CD4-positive, alpha-beta T cell treated with Interleukin-2 at 100 ng/mL for 4 hours (primary cell): ENCODE measurements at regions not wholly inside any gene's neighbourhood (a gene's known extent, or its start where the extent isn't known, plus 50 kb on each side); places are given as distances from the start of the nearest gene placed in this dataset.
"Not testable (repeated sequence)": the region's sequence is repeated elsewhere in the genome, so short reads cannot be mapped to it uniquely, and the experiment has no call there.

Source experiments
- DNase-seq: peaks from one replicate; pipeline ENCODE4 v3.0.0-alpha.2; 2020; ENCODE audit warnings: low spot score

GRCh38 chr13:106095919-106096318 lies 439.5 kb downstream of the EFNB2 start:
- no peak for DNase-seq

- no peak for DNase-seq
Observed at GRCh38 chr13:106095406-106095805, 440.1 kb downstream of the EFNB2 start.

GRCh38 chr13:106090001-106090400 lies 445.5 kb downstream of the EFNB2 start:
- no peak for DNase-seq

GRCh38 chr13:106089261-106089980 lies 446.0 kb downstream of the EFNB2 start:
- no peak for DNase-seq

GRCh38 chr13:106088085-106088484 lies 447.4 kb downstream of the EFNB2 start:
- no peak for DNase-seq

GRCh38 chr13:106087201-106087600 lies 448.3 kb downstream of the EFNB2 start:
- DNase-seq = no peak

GRCh38 chr13:106083620-106084350 lies 451.7 kb downstream of the EFNB2 start:
- no peak for DNase-seq

GRCh38 chr13:106081221-106081620 lies 454.2 kb downstream of the EFNB2 start:
- not testable (repeated sequence) for DNase-seq

- DNase-seq = no peak
Observed at GRCh38 chr13:106078191-106078590, 457.3 kb downstream of the EFNB2 start.

GRCh38 chr13:106077017-106077416 lies 458.4 kb downstream of the EFNB2 start:
- no peak for DNase-seq

GRCh38 chr13:106072014-106072413 lies 463.4 kb downstream of the EFNB2 start:
- no peak for DNase-seq

GRCh38 chr13:106063591-106064313 lies 471.7 kb downstream of the EFNB2 start:
- no peak for DNase-seq

- no peak for DNase-seq
Observed at GRCh38 chr13:106061781-106062180, 473.7 kb downstream of the EFNB2 start.

- no peak for DNase-seq
Observed at GRCh38 chr13:106056851-106057250, 478.6 kb downstream of the EFNB2 start.

GRCh38 chr13:106052200-106052767 lies 483.2 kb downstream of the EFNB2 start:
- DNase-seq = no peak

GRCh38 chr13:106049171-106049570 lies 486.3 kb downstream of the EFNB2 start:
- DNase-seq = no peak

GRCh38 chr13:106048386-106048785 lies 487.1 kb downstream of the EFNB2 start:
- no peak for DNase-seq

GRCh38 chr13:106047859-106048258 lies 487.6 kb downstream of the EFNB2 start:
- no peak for DNase-seq

- no peak for DNase-seq
Observed at GRCh38 chr13:106042996-106043581, 492.4 kb downstream of the EFNB2 start.

GRCh38 chr13:106041445-106041844 lies 494.0 kb downstream of the EFNB2 start:
- DNase-seq = no peak

- DNase-seq = no peak
Observed at GRCh38 chr13:106038752-106039151, 496.7 kb downstream of the EFNB2 start.

- no peak for DNase-seq
Observed at GRCh38 chr13:106036870-106037269, 498.6 kb downstream of the EFNB2 start.
